GM12872 (cell line): ENCODE measurements at regions not wholly inside any gene's neighbourhood (a gene's known extent, or its start where the extent isn't known, plus 50 kb on each side); places are given as distances from the start of the nearest gene placed in this dataset.

Experiments
- TF ChIP-seq, protein P1 (sequence below): IDR thresholded peaks from 3 replicates; pipeline ENCODE4 v1.5.1; 2011; ENCODE audit warnings: low read depth, mild to moderate bottlenecking, low read length, moderate library complexity; ENCODE audit not compliant: insufficient read depth

DNA sequence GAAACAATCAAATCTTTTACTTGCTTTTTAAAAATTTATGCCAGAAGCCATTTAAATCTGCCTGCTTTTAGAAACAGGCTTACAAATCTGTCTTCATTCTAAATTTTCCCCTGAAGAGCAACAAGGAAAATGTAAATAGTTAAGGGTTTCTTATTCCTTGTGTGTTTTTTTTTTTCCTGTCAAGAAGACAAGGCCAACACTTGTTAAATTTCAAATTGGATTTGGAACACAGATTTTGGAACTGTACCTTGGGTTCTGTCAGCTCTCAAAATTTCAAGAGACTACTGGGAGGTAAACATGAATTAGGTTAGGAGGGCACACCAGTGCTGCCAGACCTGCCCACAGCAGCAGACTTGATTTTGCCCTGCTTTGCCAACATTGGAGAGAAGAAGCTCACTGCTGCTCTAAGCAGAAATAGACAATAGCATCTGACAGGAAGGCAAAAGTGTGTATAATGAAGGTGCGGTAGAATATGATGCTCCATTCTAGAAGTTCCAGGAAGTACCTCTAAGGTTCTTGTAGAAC, 121.7 kb downstream of the NHLRC3 start:
- TF ChIP-seq, protein P1, sequence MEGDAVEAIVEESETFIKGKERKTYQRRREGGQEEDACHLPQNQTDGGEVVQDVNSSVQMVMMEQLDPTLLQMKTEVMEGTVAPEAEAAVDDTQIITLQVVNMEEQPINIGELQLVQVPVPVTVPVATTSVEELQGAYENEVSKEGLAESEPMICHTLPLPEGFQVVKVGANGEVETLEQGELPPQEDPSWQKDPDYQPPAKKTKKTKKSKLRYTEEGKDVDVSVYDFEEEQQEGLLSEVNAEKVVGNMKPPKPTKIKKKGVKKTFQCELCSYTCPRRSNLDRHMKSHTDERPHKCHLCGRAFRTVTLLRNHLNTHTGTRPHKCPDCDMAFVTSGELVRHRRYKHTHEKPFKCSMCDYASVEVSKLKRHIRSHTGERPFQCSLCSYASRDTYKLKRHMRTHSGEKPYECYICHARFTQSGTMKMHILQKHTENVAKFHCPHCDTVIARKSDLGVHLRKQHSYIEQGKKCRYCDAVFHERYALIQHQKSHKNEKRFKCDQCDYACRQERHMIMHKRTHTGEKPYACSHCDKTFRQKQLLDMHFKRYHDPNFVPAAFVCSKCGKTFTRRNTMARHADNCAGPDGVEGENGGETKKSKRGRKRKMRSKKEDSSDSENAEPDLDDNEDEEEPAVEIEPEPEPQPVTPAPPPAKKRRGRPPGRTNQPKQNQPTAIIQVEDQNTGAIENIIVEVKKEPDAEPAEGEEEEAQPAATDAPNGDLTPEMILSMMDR: no peak

DNA sequence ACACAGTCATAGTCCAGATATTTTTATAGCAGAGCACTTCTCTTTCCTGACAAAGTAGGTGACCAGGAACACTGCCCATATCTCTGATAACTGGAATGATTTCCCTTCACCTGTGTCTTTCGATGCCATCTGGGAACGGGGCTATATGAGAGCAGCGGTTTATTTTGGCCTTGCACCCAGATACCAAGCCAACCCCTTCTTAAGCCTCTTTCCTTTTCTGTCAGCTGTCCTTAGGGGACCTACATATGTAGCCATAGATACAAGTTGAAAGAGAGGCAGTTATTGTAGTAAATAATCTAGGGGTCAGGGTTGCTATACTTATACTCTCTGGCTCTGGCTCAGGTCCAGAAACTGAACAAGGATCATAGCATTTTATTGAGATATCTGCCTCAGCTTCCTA, 128.8 kb downstream of the NHLRC3 start:
- TF ChIP-seq, protein P1: no peak

DNA sequence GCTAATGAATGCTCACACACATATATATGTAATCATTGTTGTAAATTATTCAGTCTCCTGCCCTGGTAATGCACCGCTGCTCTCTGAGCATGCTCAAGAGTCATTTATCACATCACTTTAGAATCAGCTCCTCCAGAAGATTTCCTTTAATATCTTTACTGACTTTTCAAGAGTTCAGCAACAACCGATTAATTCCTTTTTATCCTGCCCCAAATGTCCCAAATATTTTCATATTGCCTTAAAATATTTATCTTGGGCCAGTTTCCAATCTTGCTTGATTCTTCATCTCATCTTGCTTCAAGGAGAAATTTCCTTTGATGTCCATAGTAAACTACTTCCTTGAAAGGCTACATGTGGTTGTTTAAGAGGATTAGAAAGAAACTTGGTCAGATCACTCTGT, 132.5 kb downstream of the NHLRC3 start:
- TF ChIP-seq, protein P1: no peak

DNA sequence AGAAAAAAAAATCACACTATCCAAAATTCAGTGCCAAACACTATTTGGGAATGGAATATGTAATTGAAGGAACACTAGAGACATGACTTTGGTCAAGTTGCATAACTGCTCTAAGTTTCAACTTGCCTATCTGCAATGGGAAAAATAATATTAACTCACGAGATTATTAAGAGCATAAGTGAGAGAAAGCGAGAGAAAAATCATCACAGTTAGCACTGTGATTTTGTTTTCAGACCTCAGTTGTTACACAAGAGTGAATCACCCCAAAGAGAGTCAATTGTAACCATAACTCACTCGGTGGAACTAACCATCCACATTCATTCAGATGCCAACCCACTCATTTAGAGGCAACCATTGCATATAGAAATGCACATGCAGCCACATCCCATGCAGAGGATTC, 147.1 kb downstream of the NHLRC3 start:
- TF ChIP-seq, protein P1: no peak

DNA sequence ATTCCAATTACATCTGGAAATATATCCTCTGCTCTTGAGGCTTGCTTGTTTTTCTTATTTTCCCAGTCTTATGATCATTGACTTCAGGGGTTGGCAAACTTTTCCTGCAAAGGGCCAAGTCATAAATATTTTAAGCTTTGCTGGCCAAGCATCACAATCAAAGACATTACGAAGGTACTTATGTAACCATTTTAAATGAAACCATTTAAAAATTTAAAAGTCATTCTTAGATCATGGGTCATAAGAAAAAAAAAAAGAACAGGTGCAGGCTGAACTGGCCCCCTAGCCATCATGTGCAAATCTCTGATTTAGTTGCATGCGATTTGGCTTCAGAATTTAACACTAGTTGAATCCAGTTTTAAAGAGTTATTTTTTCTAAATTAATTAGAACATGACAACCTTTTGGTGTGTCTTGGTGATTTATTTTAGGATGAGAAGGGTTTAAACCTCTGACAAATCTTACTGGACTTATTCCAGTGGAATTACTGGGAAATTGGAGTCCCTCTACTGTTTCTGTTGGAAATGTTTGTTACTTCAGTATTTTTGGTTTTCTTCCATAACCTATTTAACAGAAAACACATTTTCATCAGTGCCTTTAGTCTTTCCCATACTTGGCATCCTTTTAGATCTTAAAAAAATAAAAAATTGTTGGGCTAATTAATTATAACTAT, 148.1 kb downstream of the NHLRC3 start:
- TF ChIP-seq, protein P1: no peak

DNA sequence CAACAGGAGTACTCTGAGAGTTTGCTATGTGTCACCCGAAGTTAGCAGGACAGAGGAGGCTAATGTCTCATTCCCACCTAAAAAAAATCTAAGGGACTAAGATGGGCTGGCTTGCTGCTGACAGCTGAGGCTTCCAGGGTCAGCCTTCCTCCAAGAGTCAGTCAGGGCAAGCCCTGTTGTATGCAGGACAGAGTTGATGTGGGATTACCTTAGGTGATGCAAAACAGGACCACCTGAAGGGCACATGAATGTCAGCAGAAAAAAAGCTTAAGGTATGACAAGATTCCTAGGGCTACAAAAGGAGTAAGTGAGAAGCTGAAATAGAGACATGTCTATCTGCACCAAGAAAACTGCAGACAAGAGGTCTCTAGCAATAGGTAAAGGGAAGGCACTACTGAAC, 151.5 kb downstream of the NHLRC3 start:
- TF ChIP-seq, protein P1: no peak

DNA sequence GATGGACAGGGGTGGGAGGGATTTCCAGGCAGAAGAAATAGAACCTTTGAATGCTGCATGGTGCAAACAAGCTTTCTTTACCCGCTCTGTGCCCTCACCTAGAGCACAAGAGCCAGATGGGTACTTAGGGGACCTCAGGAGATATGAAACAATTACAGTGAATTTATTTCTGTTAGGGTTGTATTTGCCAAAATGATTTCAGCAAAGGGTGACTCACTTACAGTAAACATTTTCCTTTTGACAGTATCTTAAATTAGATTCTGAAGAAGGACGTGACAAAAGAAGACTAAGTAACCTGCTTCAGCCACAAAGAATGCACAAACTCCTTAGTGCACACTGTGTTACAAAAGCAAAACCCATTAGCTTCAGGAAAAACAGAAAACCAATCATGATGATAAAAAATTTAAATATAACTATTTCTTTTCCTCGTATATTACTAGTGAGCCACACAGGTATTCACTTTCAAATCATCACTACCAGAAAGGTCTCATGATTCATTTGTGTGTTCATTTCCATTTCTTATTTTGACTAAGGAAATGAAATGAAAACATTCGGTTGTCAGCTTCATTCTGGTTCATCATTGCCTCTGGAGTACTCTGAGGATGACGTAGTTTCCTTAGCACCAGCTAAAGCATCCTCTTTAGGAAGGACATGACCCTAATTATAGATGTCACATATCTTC, 158.8 kb downstream of the NHLRC3 start:
- TF ChIP-seq, protein P1: no peak
